NCI-H2196 (cell line): ENCODE measurements at regions not wholly inside any gene's neighbourhood (a gene's known extent, or its start where the extent isn't known, plus 50 kb on each side); places are given as distances from the start of the nearest gene placed in this dataset.
"Not testable (repeated sequence)": the region's sequence is repeated elsewhere in the genome, so short reads cannot be mapped to it uniquely, and the experiment has no call there.

Experiments used
- DNase-seq: peaks from one replicate; lab custom pipeline; 2025; ENCODE audit not compliant: unreplicated experiment; lab: John Stamatoyannopoulos, UW

DNA sequence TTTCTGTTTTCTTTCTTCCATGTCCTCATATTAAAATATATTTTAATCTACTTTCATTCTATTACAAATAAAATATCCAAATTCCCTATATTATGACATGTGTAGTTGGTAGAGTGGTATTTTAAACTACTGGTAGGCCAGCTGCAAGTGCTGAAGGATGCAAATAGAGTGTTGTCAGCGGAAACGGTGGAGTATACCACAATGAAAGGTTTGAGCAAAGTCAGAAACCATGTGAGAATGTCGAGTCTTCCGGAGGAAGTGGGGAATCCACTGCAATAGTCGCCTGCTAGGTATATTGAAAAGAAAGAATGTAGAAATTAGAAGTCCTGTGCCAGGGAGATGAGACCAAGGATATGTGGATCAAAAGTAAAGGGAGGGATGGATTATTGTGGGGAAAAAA lies 373.9 kb downstream of the DSEL start:
- DNase-seq, result no peak

DNA sequence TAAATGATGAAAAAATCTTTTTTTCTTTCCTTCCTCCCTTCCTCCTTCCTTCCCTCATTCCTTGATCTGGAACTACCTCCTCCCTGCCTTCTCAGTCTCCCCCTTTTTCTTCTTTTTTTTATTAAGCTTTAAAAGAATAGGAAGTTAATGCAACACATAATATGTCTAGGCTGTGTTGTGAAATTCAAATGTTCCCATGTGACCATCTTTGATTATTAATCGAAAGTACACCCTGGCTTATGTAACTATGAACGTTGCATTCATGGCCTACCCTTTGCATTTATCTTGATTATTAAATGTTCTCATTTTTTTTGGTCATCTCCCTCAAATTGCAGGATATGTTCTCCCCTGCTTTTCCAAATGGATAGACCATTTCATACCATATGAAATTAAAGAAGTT lies 376.0 kb downstream of the DSEL start:
- DNase-seq, result no peak

DNA sequence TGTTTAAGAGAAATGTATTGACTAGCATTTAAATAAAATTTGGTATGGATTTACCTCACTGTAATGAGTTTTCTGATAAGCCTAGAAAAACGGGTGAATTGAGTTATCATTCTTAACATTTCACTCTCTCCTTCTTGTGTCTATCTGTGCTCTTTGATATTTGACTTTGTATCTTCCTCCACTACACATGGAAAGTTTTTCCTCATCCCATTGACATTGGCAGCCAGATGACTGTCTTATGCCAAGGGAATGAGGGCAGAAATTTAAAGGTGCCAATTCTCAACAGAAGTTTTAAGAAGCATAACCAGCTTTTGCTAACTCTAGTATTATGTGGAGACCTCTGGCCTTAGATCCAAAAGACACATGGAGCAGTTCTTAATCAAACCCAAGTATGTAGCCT lies 376.6 kb downstream of the DSEL start:
- DNase-seq, result no peak

- no peak for DNase-seq
These were observed 380.5 kb downstream of the DSEL start for GRCh38 chr18:67135981-67136380.

DNA sequence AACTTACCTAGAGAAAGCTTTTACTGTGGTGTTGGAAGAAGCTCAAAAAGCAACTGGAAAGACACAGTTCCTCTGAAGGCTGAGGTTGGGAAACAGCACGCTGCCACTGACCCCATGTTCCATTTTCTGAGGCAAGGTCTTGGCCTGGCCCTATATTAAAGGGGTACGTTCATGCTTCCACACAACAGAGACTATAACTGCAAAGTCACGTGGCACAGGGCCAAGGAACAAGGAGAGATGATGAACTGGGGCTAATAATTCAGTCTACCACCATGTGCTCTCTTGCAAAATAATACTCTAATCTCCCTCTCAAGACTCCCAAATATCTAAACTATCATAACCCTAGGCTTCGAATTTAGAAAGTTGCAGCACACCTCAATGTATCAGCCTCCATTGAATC lies 381.6 kb downstream of the DSEL start:
- peak; percentile 8 for DNase-seq

DNA sequence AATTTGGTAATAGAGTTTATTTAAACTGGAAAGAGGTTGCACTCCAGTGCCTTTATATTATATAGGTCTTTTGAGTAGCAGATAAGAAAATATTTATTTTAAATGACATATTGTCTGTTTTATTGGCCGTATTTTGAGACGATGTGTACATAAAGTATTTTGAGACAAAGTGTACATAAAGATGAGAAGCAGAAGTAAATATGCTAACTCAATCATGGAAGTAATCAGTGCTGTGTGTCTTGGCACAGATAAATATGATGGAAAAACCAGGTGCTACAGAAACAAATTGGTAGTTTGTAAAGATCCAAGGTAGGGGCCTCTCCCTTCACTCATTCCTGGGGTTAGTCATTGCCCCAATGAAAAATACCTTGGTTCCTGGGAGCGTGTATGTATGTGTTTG lies 382.9 kb downstream of the DSEL start:
- peak; percentile 76 for DNase-seq

DNA sequence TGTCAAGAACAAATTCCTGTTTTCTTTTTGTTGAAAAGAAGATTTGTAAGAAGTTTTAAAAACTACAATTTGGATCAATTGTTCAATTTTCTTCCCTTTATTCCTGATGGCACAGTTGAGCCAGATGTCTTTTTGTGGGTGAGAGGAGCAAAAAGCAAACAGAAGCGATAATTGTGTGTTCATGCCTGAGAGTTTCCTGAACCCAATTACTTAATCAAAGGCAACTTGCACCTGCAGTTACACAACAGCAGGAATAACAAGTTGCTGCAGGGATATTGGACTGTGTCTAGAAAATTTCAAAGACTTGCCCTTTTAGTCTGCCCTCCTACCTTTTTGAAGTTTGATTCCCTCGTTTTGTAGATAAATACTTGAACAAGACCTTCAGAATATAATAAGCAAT lies 383.6 kb downstream of the DSEL start:
- peak; percentile 29 for DNase-seq

- no peak for DNase-seq
These were observed 385.0 kb downstream of the DSEL start for GRCh38 chr18:67131498-67131897.

GRCh38 chr18:67126751-67127150 lies 389.8 kb downstream of the DSEL start:
- DNase-seq, result not testable (repeated sequence)

DNA sequence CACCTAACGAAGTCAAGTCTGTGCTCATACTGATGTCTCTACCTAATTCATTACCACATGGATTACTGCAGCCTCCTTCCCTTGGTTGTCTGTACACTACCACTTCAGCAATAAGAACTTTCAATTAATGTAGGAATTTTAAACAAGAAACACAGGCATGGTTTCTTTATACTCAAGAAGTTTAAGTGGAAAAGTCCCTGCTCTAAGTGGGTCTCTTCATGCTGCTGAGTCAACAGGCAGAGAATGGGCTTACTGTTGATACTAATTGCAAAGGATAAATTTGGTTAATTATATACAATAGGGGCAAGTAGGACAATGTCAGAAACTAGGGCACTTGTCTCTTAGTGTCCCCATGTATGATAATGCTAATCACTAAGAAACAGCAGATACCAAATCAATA lies 392.6 kb downstream of the DSEL start:
- no peak for DNase-seq

DNA sequence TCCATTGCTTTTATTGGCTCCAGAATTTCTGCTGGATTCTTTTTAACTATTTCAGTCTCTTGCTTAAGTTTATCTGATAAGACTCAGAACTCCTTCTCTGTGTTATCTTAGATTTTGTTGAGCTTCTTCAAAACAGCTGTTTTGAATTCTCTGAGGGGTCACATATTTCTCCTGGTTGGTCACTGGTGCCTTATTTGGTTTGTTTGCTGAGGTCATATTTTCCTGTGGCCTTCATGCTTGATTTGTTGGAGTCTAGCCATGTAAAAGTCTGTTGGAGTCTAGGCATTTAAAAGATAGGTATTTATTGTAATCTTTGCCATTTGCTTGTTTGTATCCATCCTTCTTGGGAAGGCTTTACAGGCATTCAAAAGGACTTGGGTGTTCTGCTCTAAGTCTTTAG lies 398.7 kb downstream of the DSEL start:
- DNase-seq, result no peak

- no peak for DNase-seq
These were observed 407.0 kb downstream of the DSEL start for GRCh38 chr18:67109535-67109934.

GRCh38 chr18:67108894-67109293 lies 407.6 kb downstream of the DSEL start:
- DNase-seq, result no peak

- DNase-seq, result peak; percentile 49
These were observed 411.7 kb downstream of the DSEL start for GRCh38 chr18:67104700-67105284.

DNA sequence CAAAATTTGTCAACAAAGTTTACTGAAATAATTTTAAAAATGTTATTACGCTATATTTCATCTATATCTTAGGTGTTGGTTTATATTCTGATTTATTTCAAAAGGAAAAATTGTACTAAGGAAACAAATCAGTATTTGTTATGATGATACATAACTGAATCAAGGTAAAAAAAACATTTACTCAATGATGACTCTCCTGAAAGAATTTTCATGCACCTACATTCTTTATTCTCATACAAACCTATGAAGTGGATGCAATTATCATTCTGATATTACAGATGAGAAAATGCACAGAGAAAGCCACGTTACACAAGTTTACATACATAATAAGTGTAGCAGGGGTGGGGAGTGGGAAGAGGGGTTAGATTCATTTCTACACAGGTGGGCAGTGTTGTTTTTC lies 422.4 kb downstream of the DSEL start:
- DNase-seq, result no peak

DNA sequence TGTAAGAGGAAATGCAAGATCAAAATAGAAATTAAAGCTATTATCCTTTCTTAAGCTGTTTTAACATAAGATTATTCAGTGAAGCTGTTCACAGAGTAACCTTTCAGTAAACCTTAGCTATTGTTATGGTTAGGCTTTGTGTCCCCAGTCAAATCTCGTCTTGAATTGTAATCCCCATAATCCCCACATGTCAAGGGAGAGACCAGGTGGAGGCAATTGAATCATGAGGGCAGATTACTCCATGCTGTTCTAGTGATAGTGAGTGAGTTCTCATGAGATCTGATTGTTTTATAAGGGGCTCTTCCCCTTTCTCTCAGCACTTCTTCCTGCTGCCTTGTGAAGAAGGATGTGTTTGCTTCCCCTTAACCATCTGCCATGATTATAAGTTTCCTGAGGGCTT lies 424.4 kb downstream of the DSEL start:
- DNase-seq, result no peak

DNA sequence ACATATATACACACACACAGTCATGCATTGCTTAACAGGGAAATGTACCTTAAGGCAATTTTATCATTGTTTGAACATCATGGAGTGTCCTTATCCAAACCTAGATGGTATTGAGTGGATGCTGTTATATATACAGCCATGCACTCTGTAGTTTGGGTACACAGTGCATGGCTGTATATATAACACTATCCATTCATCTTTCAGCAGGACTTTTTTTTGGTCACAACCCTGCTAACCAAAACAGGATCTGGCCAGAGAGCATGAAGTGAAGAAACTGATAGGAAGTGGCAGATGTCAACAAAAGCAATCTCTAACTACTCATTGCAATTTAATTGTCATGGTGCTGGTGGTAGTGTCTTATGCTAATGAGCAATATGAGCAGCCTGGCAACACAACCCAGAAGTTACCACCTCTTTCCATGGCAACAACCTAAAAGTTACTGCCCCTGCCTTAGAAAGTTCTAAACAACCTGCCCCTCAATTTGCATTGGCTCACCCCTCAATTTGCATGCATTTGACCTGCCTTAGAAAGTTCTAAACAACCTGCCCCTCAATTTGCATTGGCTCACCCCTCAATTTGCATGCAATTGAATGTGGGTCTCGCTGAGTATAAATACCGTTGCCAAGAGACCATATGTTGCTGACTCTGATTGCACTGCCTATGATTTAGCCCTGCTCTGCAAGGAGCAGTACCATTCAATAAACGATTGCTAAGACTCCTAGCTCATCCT lies 434.9 kb downstream of the DSEL start:
- no peak for DNase-seq

GRCh38 chr18:67080601-67081000 lies 435.9 kb downstream of the DSEL start:
- no peak for DNase-seq

DNA sequence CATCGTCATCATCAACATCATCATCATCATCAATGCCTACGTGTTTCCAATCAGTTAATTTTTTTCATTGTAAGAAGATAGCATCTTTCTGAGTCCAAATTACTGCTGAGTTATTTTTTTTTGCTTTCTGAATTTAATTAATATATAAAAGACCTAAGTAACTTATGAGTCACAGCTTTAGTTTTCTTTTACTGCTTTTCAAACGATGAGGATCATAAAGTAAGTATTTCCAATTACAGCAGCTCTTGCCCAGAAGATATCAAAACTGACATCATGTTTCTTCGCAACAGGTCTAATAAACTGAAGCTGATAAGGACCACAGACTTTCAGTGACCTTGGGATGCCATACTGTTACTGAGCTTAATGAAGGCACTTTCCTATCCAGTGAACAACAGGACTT lies 442.2 kb downstream of the DSEL start:
- DNase-seq, result no peak

DNA sequence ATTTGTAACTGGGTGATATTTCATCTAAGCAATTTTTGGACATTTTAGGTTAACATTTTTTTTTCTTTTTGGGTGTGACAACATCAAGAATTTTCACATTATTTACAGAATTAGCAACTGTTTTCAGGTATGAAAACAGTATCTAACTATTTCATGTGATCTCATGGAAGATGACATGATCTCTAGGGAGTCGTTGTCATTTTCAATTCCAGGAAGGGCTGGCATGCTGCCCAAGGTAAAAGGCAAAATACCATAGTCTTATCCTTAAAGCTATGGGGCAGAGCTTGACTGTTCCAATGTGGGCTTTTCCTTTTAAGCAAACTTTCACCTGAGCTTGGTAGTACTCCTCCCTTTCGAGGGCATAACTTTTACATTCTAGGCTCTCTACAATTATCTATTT lies 443.7 kb downstream of the DSEL start:
- no peak for DNase-seq

DNA sequence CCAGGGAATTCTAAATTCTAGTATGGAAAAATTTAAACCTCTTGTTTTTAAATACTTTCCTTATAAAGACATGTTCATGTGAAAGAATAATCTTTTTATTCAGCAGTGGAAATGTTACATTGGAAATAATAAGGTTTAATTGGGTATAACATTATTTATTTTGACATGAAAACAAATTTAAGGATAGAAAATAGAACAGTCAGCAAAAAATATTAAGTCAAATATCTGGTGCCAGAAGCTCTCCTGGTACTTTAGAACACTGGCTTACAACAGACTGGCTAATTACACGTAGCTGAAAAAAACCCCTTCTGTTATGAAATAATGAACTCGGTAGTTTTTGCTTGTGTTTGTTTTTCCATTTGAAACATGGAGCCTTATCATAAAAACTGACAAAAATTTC lies 447.9 kb downstream of the DSEL start:
- DNase-seq, result no peak

DNA sequence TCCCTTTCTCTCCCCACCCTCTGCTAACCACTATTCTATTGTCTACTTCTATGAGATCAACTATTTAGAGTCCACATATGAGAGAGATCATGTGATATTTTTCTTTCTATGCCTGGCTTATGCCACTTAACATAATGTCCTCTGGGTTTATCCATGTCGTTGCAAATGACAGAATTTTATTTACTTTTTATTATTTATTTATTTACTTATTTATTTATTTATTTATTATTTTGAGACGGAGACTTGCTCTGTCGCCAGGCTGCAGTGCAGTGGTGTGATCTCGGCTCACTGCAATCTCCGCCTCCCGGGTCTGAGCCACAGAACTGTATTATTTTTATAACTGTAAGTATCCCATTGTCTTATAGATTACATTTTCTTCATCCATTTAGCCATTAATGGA lies 443.4 kb upstream of the CDH19 start:
- no peak for DNase-seq

GRCh38 chr18:67043276-67043675 lies 439.4 kb upstream of the CDH19 start:
- DNase-seq, result no peak
